ENCODE measurements at regions not wholly inside any gene's neighbourhood (a gene's known extent, or its start where the extent isn't known, plus 50 kb on each side); places are given as distances from the start of the nearest gene placed in this dataset.

DNA sequence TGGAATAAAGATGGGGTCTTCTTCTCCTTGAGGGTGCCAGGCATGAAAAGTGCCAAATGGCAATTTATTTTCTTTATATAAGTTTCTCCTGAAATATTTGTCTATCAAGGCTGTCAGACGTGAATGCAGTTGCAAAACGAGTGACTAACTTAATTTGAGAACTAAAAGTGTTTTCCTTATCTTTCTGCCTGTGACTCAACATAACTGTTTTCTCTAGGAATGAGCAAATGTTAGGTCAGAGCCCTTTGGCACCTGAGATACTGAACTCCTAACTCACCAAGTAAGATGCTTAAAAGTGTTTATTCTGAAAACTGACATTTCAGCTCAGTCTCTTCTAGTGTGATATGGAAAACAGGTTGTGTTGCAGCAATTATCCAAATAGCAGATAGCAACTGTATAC lies 197.0 kb downstream of the STK31 start:
- H3K36me3 ChIP-seq (ENCODE audit: control insufficient read depth, insufficient read depth, low read length): no peaks in the 10 kb centered on the region
- H3K27me3 ChIP-seq (ENCODE audit: control insufficient read depth, insufficient read depth, low read length, poor library complexity, severe bottlenecking): no peaks in the 10 kb centered on the region
- WGBS, 2 experiments: 86 to 94% methylated on average over 2 of the region's 2 CpGs
- no peaks in the 10 kb centered on the region for H3K9me3 ChIP-seq (ENCODE audit: control insufficient read depth, low read length)
- H3K27ac ChIP-seq (ENCODE audit: insufficient read depth, low read depth, low read length, poor library complexity, severe bottlenecking): no peak overlapping the region
- no peaks in the 10 kb centered on the region for H3K4me1 ChIP-seq (ENCODE audit: control insufficient read depth, insufficient read depth, low read length)
- H3K4me3 ChIP-seq (ENCODE audit: insufficient read depth, low read depth, low read length): no peak overlapping the region

DNA sequence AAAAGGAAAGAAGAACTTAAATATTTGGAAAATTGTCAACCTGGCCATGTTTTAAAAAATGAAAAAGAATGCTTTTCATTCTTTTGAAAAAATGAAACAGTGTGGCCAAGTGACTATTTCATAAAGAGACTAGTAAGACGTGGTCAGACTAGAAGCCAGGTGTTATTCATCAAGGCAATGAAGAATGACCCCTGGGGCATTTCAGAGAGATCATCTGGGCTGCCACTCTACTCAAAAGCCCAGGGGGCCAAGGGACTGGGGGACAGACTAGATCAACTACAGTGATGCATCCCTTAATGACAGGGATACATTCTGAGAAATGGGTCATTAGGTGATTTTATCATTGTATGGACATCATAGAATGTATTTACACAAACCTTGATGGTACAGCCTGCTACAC lies 199.4 kb downstream of the STK31 start:
- no peaks in the 10 kb centered on the region for H3K9me3 ChIP-seq (ENCODE audit: control insufficient read depth, low read length)
- no peaks in the 10 kb centered on the region for H3K4me1 ChIP-seq (ENCODE audit: control insufficient read depth, insufficient read depth, low read length)
- H3K27me3 ChIP-seq (ENCODE audit: control insufficient read depth, insufficient read depth, low read length, poor library complexity, severe bottlenecking): no peaks in the 10 kb centered on the region
- H3K36me3 ChIP-seq (ENCODE audit: control insufficient read depth, insufficient read depth, low read length): no peaks in the 10 kb centered on the region
- H3K4me3 ChIP-seq (ENCODE audit: insufficient read depth, low read depth, low read length): no peak overlapping the region
- 80 to 88% methylated on average over 1 of the region's 1 CpG for WGBS, 2 experiments
- H3K27ac ChIP-seq (ENCODE audit: insufficient read depth, low read depth, low read length, poor library complexity, severe bottlenecking): no peak overlapping the region

DNA sequence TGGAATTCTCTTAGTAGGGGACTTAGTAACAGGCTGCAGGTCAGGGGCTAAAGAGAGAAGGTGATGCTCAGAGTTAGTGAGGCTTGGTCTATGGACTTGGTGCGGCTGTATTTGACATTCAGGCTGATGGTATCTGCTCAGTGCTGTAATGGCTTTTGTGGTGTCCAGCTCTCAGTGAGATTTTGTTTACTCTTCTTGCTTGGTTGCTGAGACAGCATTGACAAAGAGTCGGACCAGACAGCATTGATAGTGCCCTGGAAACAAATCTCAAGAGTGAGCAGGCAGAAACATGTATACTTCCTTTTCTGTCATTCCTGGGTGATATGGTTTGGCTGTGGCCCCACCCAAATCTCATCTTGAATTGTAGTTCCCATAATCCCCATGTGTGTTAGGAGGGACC lies 202.0 kb downstream of the STK31 start:
- Histone ChIP-seq H3K9me3 (ENCODE audit: control insufficient read depth, low read length) (no peaks in the 10 kb centered on the region), H3K4me3 (ENCODE audit: insufficient read depth, low read depth, low read length) (no peak overlapping the region), H3K27me3 (ENCODE audit: control insufficient read depth, insufficient read depth, low read length, poor library complexity, severe bottlenecking) (no peaks in the 10 kb centered on the region), H3K4me1 (ENCODE audit: control insufficient read depth, insufficient read depth, low read length) (no peaks in the 10 kb centered on the region), H3K27ac (ENCODE audit: insufficient read depth, low read depth, low read length, poor library complexity, severe bottlenecking) (no peak overlapping the region), H3K36me3 (ENCODE audit: control insufficient read depth, insufficient read depth, low read length) (no peaks in the 10 kb centered on the region)
- WGBS, 2 experiments: 90 to 93% methylated on average over 2 of the region's 2 CpGs

DNA sequence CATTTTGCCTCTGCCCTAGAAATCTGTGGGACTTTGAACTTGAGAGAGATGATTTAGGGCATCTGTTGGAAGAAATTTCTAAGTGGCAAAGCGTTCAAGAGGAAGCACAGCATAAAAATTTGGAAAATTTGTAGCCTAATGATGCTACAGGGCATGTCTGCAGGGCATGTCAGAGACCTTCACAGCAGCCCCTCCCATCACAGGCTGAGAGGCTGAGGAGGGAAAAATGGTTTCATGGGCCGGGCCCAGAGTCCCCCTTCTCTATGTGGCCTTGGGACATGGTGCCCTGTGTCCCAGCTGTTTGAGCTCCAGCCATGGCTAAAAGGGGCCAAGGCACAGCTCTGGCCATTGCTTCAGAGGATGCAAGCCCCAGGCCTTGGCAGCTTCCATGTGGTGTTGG lies 203.0 kb downstream of the STK31 start:
- Histone ChIP-seq H3K36me3 (ENCODE audit: control insufficient read depth, insufficient read depth, low read length) (no peaks in the 10 kb centered on the region), H3K4me1 (ENCODE audit: control insufficient read depth, insufficient read depth, low read length) (no peaks in the 10 kb centered on the region), H3K27ac (ENCODE audit: insufficient read depth, low read depth, low read length, poor library complexity, severe bottlenecking) (no peak overlapping the region), H3K27me3 (ENCODE audit: control insufficient read depth, insufficient read depth, low read length, poor library complexity, severe bottlenecking) (no peaks in the 10 kb centered on the region), H3K9me3 (ENCODE audit: control insufficient read depth, low read length) (no peaks in the 10 kb centered on the region), H3K4me3 (ENCODE audit: insufficient read depth, low read depth, low read length) (no peak overlapping the region)
- 88 to 90% methylated on average over 2 of the region's 2 CpGs for WGBS, 2 experiments

GRCh38 chr7:23915236-23915635 lies 205.2 kb downstream of the STK31 start:
- WGBS, 2 experiments: 93 to 94% methylated on average over 5 of the region's 5 CpGs
- Histone ChIP-seq H3K27ac (ENCODE audit: insufficient read depth, low read depth, low read length, poor library complexity, severe bottlenecking) (no peak overlapping the region), H3K27me3 (ENCODE audit: control insufficient read depth, insufficient read depth, low read length, poor library complexity, severe bottlenecking) (no peaks in the 10 kb centered on the region), H3K36me3 (ENCODE audit: control insufficient read depth, insufficient read depth, low read length) (no peaks in the 10 kb centered on the region), H3K9me3 (ENCODE audit: control insufficient read depth, low read length) (no peaks in the 10 kb centered on the region), H3K4me3 (ENCODE audit: insufficient read depth, low read depth, low read length) (no peak overlapping the region), H3K4me1 (ENCODE audit: control insufficient read depth, insufficient read depth, low read length) (no peaks in the 10 kb centered on the region)

DNA sequence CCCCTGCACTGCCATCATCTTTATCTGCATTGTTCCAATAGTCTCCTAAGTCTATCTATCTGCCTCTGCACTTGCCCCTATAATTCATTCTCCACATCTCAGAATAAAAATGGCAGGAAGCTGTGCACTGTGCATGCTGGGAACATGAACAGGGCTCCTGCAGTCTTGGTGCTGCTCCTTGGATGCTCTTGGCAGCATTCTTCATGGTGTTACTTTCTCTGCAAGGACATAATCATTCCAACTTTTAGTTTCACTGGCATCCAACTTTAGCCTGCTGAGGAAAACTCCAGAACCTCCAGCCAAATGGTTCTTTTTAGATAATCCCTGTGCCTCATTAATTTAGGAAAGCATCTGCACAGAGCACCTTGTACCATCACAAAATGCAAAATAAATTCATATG lies 208.3 kb downstream of the STK31 start:
- H3K4me3 ChIP-seq (ENCODE audit: insufficient read depth, low read depth, low read length): no peak overlapping the region
- H3K9me3 ChIP-seq (ENCODE audit: control insufficient read depth, low read length): no peaks in the 10 kb centered on the region
- H3K36me3 ChIP-seq (ENCODE audit: control insufficient read depth, insufficient read depth, low read length): no peaks in the 10 kb centered on the region
- H3K4me1 ChIP-seq (ENCODE audit: control insufficient read depth, insufficient read depth, low read length): no peaks in the 10 kb centered on the region
- no peaks in the 10 kb centered on the region for H3K27me3 ChIP-seq (ENCODE audit: control insufficient read depth, insufficient read depth, low read length, poor library complexity, severe bottlenecking)
- H3K27ac ChIP-seq (ENCODE audit: insufficient read depth, low read depth, low read length, poor library complexity, severe bottlenecking): no peak overlapping the region

DNA sequence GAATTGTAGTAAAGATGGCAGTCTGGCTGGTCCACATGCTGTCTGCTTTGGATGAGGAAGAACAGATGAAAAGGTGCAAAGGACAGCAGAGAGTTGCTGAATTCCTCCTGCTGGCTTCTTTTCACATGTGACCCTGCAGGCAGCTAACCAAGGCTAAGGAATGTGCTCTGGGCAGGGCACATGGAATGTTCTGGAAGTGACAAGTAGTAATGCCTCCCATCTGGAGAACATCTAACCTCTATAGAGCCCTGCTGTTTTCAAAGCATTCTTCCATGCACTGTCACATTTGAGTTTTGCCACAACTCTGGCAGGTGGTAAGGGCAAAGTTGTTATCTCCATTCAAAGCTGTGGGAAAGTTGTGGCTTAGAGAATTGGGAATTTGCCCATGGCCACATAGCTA lies 208.8 kb downstream of the STK31 start:
- Histone ChIP-seq H3K36me3 (ENCODE audit: control insufficient read depth, insufficient read depth, low read length) (no peaks in the 10 kb centered on the region), H3K27ac (ENCODE audit: insufficient read depth, low read depth, low read length, poor library complexity, severe bottlenecking) (no peak overlapping the region), H3K9me3 (ENCODE audit: control insufficient read depth, low read length) (no peaks in the 10 kb centered on the region), H3K4me3 (ENCODE audit: insufficient read depth, low read depth, low read length) (no peak overlapping the region), H3K27me3 (ENCODE audit: control insufficient read depth, insufficient read depth, low read length, poor library complexity, severe bottlenecking) (no peaks in the 10 kb centered on the region), H3K4me1 (ENCODE audit: control insufficient read depth, insufficient read depth, low read length) (no peaks in the 10 kb centered on the region)

GRCh38 chr7:23925088-23925487 lies 215.1 kb downstream of the STK31 start:
- Histone ChIP-seq H3K36me3 (ENCODE audit: control insufficient read depth, insufficient read depth, low read length) (no peaks in the 10 kb centered on the region), H3K4me1 (ENCODE audit: control insufficient read depth, insufficient read depth, low read length) (no peaks in the 10 kb centered on the region), H3K27ac (ENCODE audit: insufficient read depth, low read depth, low read length, poor library complexity, severe bottlenecking) (no peak overlapping the region), H3K4me3 (ENCODE audit: insufficient read depth, low read depth, low read length) (no peak overlapping the region), H3K27me3 (ENCODE audit: control insufficient read depth, insufficient read depth, low read length, poor library complexity, severe bottlenecking) (no peaks in the 10 kb centered on the region), H3K9me3 (ENCODE audit: control insufficient read depth, low read length) (no peaks in the 10 kb centered on the region)
- WGBS, 2 experiments: 92 to 93% methylated on average over 5 of the region's 5 CpGs

GRCh38 chr7:23927709-23928417 lies 217.8 kb downstream of the STK31 start:
- Histone ChIP-seq H3K9me3 (ENCODE audit: control insufficient read depth, low read length) (no peaks in the 10 kb centered on the region), H3K4me1 (ENCODE audit: control insufficient read depth, insufficient read depth, low read length) (no peaks in the 10 kb centered on the region), H3K4me3 (ENCODE audit: insufficient read depth, low read depth, low read length) (no peak overlapping the region), H3K27ac (ENCODE audit: insufficient read depth, low read depth, low read length, poor library complexity, severe bottlenecking) (no peak overlapping the region), H3K27me3 (ENCODE audit: control insufficient read depth, insufficient read depth, low read length, poor library complexity, severe bottlenecking) (no peaks in the 10 kb centered on the region), H3K36me3 (ENCODE audit: control insufficient read depth, insufficient read depth, low read length) (no peaks in the 10 kb centered on the region)
- 97 to 98% methylated on average over 4 to 5 of the region's 5 CpGs for WGBS, 2 experiments

GRCh38 chr7:23928418-23928775 lies 218.4 kb downstream of the STK31 start:
- 81 to 87% methylated on average over 2 of the region's 3 CpGs for WGBS, 2 experiments
- no peak overlapping the region for H3K27ac ChIP-seq (ENCODE audit: insufficient read depth, low read depth, low read length, poor library complexity, severe bottlenecking)
- no peaks in the 10 kb centered on the region for H3K4me1 ChIP-seq (ENCODE audit: control insufficient read depth, insufficient read depth, low read length)
- H3K27me3 ChIP-seq (ENCODE audit: control insufficient read depth, insufficient read depth, low read length, poor library complexity, severe bottlenecking): no peaks in the 10 kb centered on the region
- no peaks in the 10 kb centered on the region for H3K36me3 ChIP-seq (ENCODE audit: control insufficient read depth, insufficient read depth, low read length)
- H3K4me3 ChIP-seq (ENCODE audit: insufficient read depth, low read depth, low read length): no peak overlapping the region
- no peaks in the 10 kb centered on the region for H3K9me3 ChIP-seq (ENCODE audit: control insufficient read depth, low read length)

- no peaks in the 10 kb centered on the region for H3K27me3 ChIP-seq (ENCODE audit: control insufficient read depth, insufficient read depth, low read length, poor library complexity, severe bottlenecking)
- H3K9me3 ChIP-seq (ENCODE audit: control insufficient read depth, low read length): no peaks in the 10 kb centered on the region
- WGBS, 2 experiments: no CpG with 5 or more reads among the region's 1 CpG
- H3K4me1 ChIP-seq (ENCODE audit: control insufficient read depth, insufficient read depth, low read length): no peaks in the 10 kb centered on the region
- H3K4me3 ChIP-seq (ENCODE audit: insufficient read depth, low read depth, low read length): no peak overlapping the region
- no peaks in the 10 kb centered on the region for H3K36me3 ChIP-seq (ENCODE audit: control insufficient read depth, insufficient read depth, low read length)
- H3K27ac ChIP-seq (ENCODE audit: insufficient read depth, low read depth, low read length, poor library complexity, severe bottlenecking): no peak overlapping the region
Observed at GRCh38 chr7:23930312-23930711, 220.3 kb downstream of the STK31 start.

Data from ectodermal cell (in vitro differentiated cells).